ENCODE measurements at regions not wholly inside any gene's neighbourhood (a gene's known extent, or its start where the extent isn't known, plus 50 kb on each side); places are given as distances from the start of the nearest gene placed in this dataset.

GRCh38 chr4:14000091-14000814 is 372.7 kb upstream of the BOD1L1 start:
- TF ChIP-seq CTCF (optimal IDR thresholded peaks at IDR 0.05 in 1 of 3, IDR thresholded peaks at IDR 0.05 in 1 of 3, conservative IDR thresholded peaks at IDR 0.05 in 1 of 3; ENCODE audit: extremely low read depth in 1 of 3, insufficient read depth in 2 of 3, low read length in 3 of 3) (no peak), EZH2 (IDR thresholded peaks at IDR 0.05; ENCODE audit: low read length) (no peak)
